GM21360 (cell line): ENCODE measurements at regions not wholly inside any gene's neighbourhood (a gene's known extent, or its start where the extent isn't known, plus 50 kb on each side); places are given as distances from the start of the nearest gene placed in this dataset.
"Not testable (repeated sequence)": the region's sequence is repeated elsewhere in the genome, so short reads cannot be mapped to it uniquely, and the experiment has no call there.

Experiments used
- ATAC-seq: cut with Tn5 transposase; IDR thresholded peaks from one replicate; pipeline ENCODE4 v1.9.1; 2021; ENCODE audit warnings: mild to moderate bottlenecking, moderate library complexity; ENCODE audit not compliant: unreplicated experiment

DNA sequence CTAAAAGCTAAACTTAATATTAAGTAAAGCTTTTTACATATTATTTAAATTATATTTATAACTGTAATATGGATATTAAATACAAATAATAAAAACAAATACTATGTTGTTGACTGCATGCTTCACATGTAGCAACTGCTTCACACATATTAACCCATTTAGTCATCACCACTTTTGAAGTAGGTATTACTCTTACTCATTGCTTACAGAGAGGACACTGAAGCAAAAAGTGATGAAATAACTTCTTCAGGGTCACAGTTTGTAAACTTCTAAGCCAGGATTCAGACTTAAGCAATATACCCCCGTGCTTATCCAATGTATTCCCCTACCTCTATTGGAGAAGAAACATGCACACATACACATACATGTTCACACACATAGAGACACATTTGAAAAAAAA is 166.6 kb downstream of the DKK2 start:
- ATAC-seq = no peak

DNA sequence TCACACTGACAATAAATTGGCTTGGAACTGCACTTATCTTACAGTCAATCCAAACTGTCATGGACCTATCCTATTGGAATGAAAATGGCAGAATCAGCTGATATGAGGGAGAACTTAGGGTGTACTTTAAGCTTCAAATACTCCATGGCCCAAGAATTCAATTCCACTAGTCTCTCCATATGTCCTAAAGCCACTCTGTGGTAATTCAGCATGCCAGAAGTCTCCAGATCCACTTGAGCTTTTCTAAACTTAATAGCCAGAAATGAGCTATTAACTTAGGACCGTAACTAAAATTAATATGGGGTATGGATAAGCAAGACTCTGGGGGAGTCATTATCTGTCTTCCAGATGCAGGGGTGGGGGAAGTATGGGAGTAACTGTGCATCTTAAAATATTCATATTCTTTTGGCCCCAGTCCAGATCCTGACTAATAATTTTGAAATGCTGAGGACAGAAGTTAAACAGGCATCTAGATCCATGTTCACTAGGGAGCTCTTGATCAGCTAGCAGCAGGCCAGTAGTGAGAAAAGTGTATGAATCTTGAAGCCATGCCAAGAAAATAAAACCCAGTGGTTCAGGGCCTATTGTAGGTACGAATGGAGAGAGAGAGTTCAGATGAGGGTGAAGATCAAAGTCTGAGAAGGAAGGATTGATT is 167.6 kb downstream of the DKK2 start:
- no peak for ATAC-seq

- ATAC-seq = no peak
Observed at GRCh38 chr4:106864231-106864630, 171.9 kb downstream of the DKK2 start.

DNA sequence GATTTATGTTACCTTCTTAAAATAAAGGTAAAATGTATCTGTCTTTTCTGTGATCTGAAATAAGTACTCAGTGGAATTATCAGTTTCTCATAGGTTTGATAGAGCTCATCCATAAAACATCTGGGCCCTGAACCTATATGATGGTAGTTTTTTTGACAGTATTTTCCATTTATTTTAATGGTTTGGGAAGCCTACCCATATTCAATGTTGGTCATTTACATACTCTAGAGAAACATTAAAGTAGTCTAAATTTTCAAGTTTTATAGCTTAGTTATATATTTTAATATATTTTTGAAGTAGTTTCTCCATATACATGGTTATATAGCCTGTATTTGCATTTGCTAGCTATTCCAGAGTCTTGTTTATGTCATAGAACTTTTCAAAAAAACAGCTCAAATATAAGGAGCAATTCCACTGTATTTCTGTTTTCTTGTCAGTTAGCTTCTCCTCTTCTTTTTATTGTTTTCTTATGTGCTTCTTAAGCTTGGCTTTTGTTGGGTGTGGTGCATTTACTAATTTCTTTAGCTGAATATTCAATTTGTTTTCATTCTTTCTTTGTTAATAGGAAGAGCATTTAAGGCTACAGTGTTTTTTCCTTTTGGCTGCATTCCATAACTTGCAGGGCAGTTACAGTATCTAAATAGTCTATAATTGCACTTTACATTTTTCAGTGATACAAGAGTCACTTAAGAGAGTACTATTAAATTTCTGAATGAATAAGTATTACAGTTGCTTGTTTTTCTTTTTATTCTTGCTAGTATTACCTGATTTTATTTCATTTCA is 181.4 kb downstream of the DKK2 start:
- ATAC-seq = no peak

- no peak for ATAC-seq
Observed at GRCh38 chr4:106852426-106852825, 183.7 kb downstream of the DKK2 start.

DNA sequence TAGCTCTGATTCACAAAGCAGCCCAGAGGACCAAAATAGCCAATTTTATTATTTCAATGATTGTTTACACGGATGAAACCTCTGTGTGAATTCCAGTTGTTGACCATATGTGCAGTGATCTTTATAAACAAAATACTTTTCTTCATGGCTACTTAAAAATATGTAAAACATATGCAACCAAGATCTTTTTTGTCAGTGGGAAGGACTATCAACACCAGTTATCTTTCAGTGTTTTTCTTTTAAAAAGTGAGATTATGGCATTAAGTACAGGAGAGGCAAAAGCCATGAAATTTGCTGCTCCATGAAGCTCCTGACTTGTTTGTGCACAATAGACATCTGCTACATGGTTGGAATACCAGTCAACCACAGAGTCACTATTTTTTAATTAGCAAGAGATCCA is 184.4 kb downstream of the DKK2 start:
- ATAC-seq = no peak

DNA sequence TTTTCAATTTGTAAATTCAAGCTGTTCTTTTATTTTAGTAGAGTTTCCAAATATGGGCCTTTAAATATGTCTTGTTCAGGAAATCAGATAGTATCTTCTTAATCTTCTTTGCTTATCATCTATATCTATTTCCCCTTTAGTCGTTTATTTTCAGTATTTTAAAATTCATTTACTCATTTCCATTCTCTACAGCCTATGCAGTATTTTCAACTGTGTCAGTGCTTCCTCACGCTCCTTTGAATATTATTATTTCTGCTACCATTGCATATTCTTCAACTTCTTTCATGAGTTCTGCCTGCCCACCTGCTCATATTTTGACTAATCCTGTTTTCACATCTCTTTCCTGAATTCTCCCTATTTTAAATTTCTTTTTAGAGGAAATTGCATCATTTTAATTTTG is 185.4 kb downstream of the DKK2 start:
- ATAC-seq = no peak

GRCh38 chr4:106835919-106836318 is 200.2 kb downstream of the DKK2 start:
- ATAC-seq = no peak

GRCh38 chr4:106830879-106831278 is 205.2 kb downstream of the DKK2 start:
- ATAC-seq = no peak

GRCh38 chr4:106818764-106819163 is 217.3 kb downstream of the DKK2 start:
- ATAC-seq = no peak

- no peak for ATAC-seq
Observed at GRCh38 chr4:106816496-106816895, 219.6 kb downstream of the DKK2 start.

DNA sequence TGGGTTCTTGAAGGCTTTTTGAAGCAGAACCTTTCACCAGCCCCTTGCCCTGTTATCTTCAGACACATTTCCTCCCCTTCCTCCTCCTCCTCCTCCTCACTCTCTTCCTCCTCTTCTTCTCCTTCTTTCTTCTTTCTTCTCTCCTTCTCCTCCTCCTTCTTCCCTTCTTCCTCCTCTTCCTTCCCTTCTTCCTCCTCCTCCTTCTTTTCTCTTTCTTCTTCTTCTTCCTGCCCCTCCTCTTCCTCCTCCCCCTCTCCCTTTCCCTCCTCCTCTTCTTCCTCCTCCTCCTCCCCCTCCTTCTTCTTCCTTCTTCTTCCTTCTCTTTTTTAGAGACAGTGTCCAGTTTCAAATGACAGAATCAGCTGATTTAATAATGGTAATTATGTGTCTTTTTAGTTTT is 226.0 kb downstream of the DKK2 start:
- ATAC-seq = no peak

DNA sequence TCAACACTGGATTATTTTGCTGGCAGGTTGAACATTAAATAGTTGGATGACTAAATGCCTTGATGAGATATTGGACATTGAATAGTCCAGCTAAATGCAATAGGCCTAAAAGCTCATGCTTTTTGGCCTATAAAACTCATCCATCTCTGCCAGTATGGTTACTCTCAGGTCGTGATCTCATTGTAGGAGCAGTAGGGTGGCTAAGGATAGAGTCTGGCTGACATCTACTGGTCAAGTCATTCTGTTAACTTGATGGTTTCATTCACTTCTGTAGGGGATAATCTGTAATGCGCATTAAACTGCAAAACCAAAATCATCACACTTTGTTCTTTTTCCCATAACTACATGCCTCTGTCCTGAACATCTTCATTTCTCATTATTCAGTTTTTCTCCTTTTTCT is 227.0 kb downstream of the DKK2 start:
- no peak for ATAC-seq

- no peak for ATAC-seq
Observed at GRCh38 chr4:106806158-106806797, 229.8 kb downstream of the DKK2 start.

- ATAC-seq = no peak
Observed at GRCh38 chr4:106803083-106803482, 233.0 kb downstream of the DKK2 start.

DNA sequence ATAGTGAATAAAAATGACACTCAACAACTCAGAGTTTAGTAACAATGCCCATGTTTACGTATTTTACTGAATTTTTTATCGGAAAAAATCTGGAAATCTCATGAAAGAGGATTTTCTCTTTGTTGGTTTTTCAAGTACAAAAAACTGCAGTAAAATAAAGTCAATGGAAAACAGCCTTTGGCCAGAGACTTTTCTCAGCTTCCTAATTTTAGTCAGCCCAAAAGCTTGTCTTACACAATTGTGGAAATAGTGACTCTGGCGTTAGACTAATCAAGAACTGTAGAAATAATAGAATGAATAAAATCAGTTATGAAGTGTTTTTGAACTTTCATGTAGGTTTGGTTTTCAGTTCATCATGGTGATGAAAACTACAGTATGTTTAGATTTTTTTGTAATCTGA is 234.7 kb downstream of the DKK2 start:
- ATAC-seq = no peak

GRCh38 chr4:106796876-106797275 is 239.2 kb downstream of the DKK2 start:
- no peak for ATAC-seq

- ATAC-seq = no peak
Observed at GRCh38 chr4:106795326-106795725, 240.8 kb downstream of the DKK2 start.

- no peak for ATAC-seq
Observed at GRCh38 chr4:106793933-106794332, 242.2 kb downstream of the DKK2 start.

- no peak for ATAC-seq
Observed at GRCh38 chr4:106775636-106776035, 260.5 kb downstream of the DKK2 start.

GRCh38 chr4:106774055-106774454 is 262.1 kb downstream of the DKK2 start:
- ATAC-seq = not testable (repeated sequence)
